Activated naive CD4-positive, alpha-beta T cell treated with anti-CD3 and anti-CD28 coated beads, Interleukin-2, amount 50 U/mL, for 72 hours (primary cell): ENCODE measurements at regions not wholly inside any gene's neighbourhood (a gene's known extent, or its start where the extent isn't known, plus 50 kb on each side); places are given as distances from the start of the nearest gene placed in this dataset.
"Not testable (repeated sequence)": the region's sequence is repeated elsewhere in the genome, so short reads cannot be mapped to it uniquely, and the experiment has no call there.

Experiments used
- ATAC-seq, 2 donors: fragments of 150-1000 bp; cut with Tn5 transposase; 2 replicates each; pipeline ENCODE4 v1.10.0; 2021; ENCODE audit warnings: mild to moderate bottlenecking in 2 of 2, moderate library complexity in 2 of 2
- DNase-seq, 2 donors: peaks; one replicate each; pipeline ENCODE4 v3.0.0; 2021 to 2022; ENCODE audit warnings: low spot score in 2 of 2
- H3K27ac Mint-ChIP-seq, 2 donors: one replicate each; pipeline ENCODE4 v1.8.0; 2022; ENCODE audit warnings: mild to moderate bottlenecking in 2 of 2, mixed read lengths in 2 of 2
- H3K36me3 Mint-ChIP-seq, 2 donors: one replicate each; pipeline ENCODE4 v1.8.0; 2022; ENCODE audit warnings: mixed read lengths in 2 of 2
- H3K9me3 Mint-ChIP-seq, 2 donors: one replicate each; pipeline ENCODE4 v1.8.0; 2022; ENCODE audit warnings: mixed read lengths in 2 of 2

GRCh38 chr3:159346271-159346903 is 544.5 kb downstream of the MFSD1 start:
- Mint-ChIP-seq H3K9me3 (peaks cover 0 to 5% of the 10 kb centered on the region in 2 donors), H3K36me3 (no peaks in the 10 kb centered on the region), H3K27ac (no peak overlapping the region)
- ATAC-seq (no peak), DNase-seq (no peak)

- Mint-ChIP-seq H3K27ac (no peak overlapping the region), H3K36me3 (no peaks in the 10 kb centered on the region), H3K9me3 (peaks cover 0 to 5% of the 10 kb centered on the region in 2 donors)
- ATAC-seq: no peak
- no peak for DNase-seq
These were observed 546.6 kb downstream of the MFSD1 start for GRCh38 chr3:159348431-159348830.

DNA sequence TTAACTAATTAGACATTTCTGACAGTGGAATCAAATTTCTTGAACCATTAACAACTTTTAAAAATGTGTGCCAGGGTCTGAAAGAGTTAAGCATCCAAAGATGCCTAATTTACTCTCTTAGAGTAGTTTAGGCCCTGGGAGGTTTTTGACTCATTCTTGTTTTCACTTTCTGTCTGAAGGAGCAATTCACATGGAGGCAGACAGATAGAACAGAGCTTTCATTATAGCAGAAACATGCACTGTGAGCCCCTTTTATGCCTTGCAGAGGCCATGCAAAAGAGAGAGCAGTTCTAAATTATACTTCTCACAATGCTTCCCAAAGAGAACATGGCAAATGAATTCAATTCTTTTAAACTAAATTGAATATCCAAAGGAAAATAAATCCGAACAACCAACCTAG is 554.8 kb downstream of the MFSD1 start:
- DNase-seq (no peak), ATAC-seq (no peak)
- Mint-ChIP-seq H3K36me3 (no peaks in the 10 kb centered on the region), H3K27ac (no peak overlapping the region), H3K9me3 (peaks cover 4 to 14% of the 10 kb centered on the region in 2 donors)

DNA sequence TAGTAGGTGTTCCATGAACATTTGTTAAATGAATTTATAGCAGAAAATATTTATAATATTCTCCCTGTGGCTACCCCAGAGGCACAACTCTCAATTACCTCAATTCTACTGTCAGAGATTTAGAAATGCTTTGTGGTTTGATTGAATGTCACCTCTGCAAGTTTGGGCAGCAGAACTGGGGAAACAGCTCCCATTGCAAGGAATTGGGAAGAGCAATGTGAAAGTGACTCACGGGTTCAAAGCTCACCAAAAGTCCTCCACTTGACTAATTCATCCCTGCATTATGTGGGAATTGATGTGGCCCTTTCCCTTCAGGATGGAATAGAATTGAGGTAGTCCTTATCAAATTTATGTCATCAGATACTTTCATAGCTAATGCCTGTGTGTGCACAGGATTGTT is 562.7 kb downstream of the MFSD1 start:
- Mint-ChIP-seq H3K27ac (no peak overlapping the region), H3K9me3 (peaks cover 5 to 12% of the 10 kb centered on the region in 2 donors), H3K36me3 (no peaks in the 10 kb centered on the region)
- DNase-seq (no peak), ATAC-seq (no peak)

- Mint-ChIP-seq H3K9me3 (peaks cover 10 to 13% of the 10 kb centered on the region in 2 donors), H3K36me3 (no peaks in the 10 kb centered on the region), H3K27ac (no peak overlapping the region)
- no peak for DNase-seq
- ATAC-seq: no peak
These were observed 564.6 kb downstream of the MFSD1 start for GRCh38 chr3:159366476-159366875.

- Mint-ChIP-seq H3K36me3 (no peaks in the 10 kb centered on the region), H3K27ac (no peak overlapping the region), H3K9me3 (peaks cover 5 to 12% of the 10 kb centered on the region in 2 donors)
- no peak for DNase-seq
- ATAC-seq: no peak
These were observed 570.1 kb downstream of the MFSD1 start for GRCh38 chr3:159371961-159372360.

GRCh38 chr3:159378396-159379194 is 576.7 kb downstream of the MFSD1 start:
- DNase-seq: no peak
- Mint-ChIP-seq H3K9me3 (peaks cover 0 to 3% of the 10 kb centered on the region in 2 donors), H3K36me3 (no peaks in the 10 kb centered on the region), H3K27ac (no peak overlapping the region)
- no peak for ATAC-seq

DNA sequence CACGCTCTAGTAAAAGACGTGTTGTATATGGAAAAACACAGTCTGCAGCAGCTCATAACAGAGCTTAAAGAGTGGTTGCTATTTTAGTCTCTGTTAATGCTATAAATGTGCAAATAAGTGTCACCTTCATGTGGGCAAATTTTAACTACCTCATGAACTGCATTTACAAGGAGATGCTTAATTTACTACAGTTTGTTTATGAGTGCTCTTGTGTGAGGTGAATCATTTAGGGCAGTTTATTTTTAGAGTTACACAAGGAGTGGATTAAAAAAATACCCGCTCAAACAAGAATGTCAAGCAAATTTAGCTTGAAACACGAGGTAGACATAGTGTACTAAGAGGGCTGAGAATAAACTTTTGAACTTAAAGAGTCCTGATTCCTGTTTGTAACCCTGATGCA is 579.0 kb downstream of the MFSD1 start:
- Mint-ChIP-seq H3K36me3 (peaks cover 0 to 3% of the 10 kb centered on the region in 2 donors), H3K9me3 (peaks cover 2 to 5% of the 10 kb centered on the region in 2 donors), H3K27ac (no peak overlapping the region)
- DNase-seq (no peak), ATAC-seq (no peak)

DNA sequence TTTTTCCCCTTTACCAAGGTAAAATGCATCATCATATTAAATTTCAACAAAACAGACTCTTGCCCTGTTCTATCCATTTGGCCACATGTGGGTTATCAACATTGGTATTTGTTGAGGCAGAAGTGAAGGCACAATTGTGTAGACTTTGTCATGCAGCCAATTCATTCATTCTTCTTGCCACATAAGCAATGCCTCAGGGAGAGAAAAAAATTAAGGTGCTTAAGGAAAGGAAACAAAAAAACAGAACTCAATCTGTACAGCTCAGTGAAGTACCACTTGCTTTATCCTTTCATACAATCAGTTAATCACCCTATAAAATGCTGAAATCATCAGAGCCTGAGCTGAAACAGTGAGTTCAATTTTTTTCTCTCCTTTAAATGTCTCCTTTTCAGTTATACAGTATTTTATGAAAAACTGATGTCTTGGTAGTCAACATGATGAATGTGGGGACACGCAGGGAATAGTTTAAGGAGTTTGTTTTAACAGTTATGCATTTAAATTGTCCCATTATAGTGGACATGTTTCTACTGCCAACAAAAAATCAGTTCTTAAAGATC is 588.9 kb downstream of the MFSD1 start:
- Mint-ChIP-seq H3K9me3 (peaks cover 10 to 15% of the 10 kb centered on the region in 2 donors), H3K27ac (no peak overlapping the region), H3K36me3 (peaks cover 0 to 5% of the 10 kb centered on the region in 2 donors)
- ATAC-seq: no peak
- no peak for DNase-seq

GRCh38 chr3:159397683-159398082 is 591.0 kb upstream of the IL12A start:
- not testable (repeated sequence) for H3K36me3 Mint-ChIP-seq, H3K27ac Mint-ChIP-seq, ATAC-seq, DNase-seq
- peaks cover 5 to 29% of the 10 kb centered on the region in 2 donors for H3K9me3 Mint-ChIP-seq

DNA sequence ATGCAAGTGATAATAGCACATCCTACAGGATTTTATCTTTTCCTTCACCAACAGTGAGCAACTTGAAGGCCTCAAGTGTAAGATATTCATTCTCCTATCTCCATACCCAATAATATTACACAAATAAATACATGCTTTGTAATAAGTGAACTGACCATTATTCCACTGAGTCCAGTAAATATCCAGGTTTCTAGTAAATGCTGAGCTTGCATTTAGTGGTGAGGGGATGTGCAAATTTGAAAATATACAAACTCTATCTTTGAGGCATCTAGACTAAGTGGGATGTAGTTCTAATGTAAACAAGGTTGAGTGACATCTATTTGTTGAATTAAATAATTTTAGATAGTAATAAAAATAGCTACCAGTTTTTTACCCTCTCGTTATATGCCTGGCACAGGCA is 587.6 kb upstream of the IL12A start:
- DNase-seq (no peak), ATAC-seq (no peak)
- H3K9me3 Mint-ChIP-seq: peaks cover 9 to 29% of the 10 kb centered on the region in 2 donors
- H3K36me3 Mint-ChIP-seq: peaks cover 0 to 8% of the 10 kb centered on the region in 2 donors
- no peak overlapping the region for H3K27ac Mint-ChIP-seq

GRCh38 chr3:159409711-159410110 is 578.9 kb upstream of the IL12A start:
- peaks cover 0 to 18% of the 10 kb centered on the region in 2 donors for H3K36me3 Mint-ChIP-seq
- not testable (repeated sequence) for DNase-seq, ATAC-seq, H3K27ac Mint-ChIP-seq
- H3K9me3 Mint-ChIP-seq: peaks cover 33 to 45% of the 10 kb centered on the region in 2 donors

DNA sequence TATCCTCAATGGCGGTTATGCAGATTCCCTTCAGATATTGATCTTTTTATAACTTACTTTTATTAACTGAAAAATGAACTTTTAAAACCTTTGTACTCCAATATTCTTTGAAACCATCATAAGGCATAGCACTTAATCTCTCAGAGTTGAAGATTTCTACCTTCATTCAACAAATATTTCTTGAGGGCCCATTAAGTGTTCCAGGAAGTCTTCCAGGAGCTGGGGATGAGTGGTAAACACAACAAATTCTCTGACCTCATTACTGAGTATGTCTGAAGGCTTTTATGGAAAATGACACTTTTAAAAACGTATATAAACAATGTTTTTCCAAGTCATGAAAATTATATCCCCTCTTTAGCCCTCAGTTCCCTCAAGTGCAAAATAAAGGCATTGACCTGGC is 575.3 kb upstream of the IL12A start:
- no peak for ATAC-seq
- no peak for DNase-seq
- Mint-ChIP-seq H3K36me3 (peaks cover 0 to 13% of the 10 kb centered on the region in 2 donors), H3K27ac (no peak overlapping the region), H3K9me3 (peaks cover 25 to 33% of the 10 kb centered on the region in 2 donors)

DNA sequence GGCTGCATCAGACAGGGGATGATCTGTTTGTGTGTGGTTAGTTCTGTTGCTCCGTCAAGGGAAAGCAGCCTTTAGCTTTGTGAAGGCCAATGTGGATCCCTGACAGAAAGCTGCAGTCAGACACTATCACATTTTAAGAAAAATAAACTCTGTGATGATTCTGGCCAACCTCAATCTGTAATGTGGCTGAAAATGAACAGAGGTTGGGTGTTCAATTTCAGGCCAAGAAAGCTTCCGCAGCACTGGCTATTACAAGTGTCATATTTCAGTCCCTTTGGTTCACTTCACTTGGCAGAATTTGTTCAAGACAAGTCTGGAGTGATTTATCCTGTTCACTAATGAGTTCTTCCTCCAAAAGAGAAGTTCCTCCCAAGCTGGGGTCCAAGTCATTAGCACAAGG is 571.8 kb upstream of the IL12A start:
- Mint-ChIP-seq H3K27ac (no peak overlapping the region), H3K9me3 (peaks cover 14 to 17% of the 10 kb centered on the region in 2 donors), H3K36me3 (no peaks in the 10 kb centered on the region)
- DNase-seq (no peak), ATAC-seq (no peak)

GRCh38 chr3:159417761-159418160 is 570.9 kb upstream of the IL12A start:
- no peak overlapping the region for H3K27ac Mint-ChIP-seq
- H3K36me3 Mint-ChIP-seq: peaks cover 0 to 2% of the 10 kb centered on the region in 2 donors
- H3K9me3 Mint-ChIP-seq: peaks cover 14 to 17% of the 10 kb centered on the region in 2 donors
- ATAC-seq: no peak
- no peak for DNase-seq

GRCh38 chr3:159418571-159419526 is 569.8 kb upstream of the IL12A start:
- peaks cover 0 to 5% of the 10 kb centered on the region in 2 donors for H3K36me3 Mint-ChIP-seq
- no peak for ATAC-seq

More at GRCh38 chr3:159418571-159419526, 569.8 kb upstream of the IL12A start:
- H3K27ac Mint-ChIP-seq: no peak overlapping the region
- DNase-seq: no peak
- peaks cover 13 to 20% of the 10 kb centered on the region in 2 donors for H3K9me3 Mint-ChIP-seq
